ENCODE measurements at regions not wholly inside any gene's neighbourhood (a gene's known extent, or its start where the extent isn't known, plus 50 kb on each side); places are given as distances from the start of the nearest gene placed in this dataset.

- DNase-seq, result no peak
Measured at GRCh38 chr12:127182018-127182417, 1085.0 kb upstream of the TMEM132C start.

- no peak for DNase-seq
Measured at GRCh38 chr12:127189992-127190391, 1077.0 kb upstream of the TMEM132C start.

GRCh38 chr12:127191129-127191528 is 1075.8 kb upstream of the TMEM132C start:
- no peak for DNase-seq

DNA sequence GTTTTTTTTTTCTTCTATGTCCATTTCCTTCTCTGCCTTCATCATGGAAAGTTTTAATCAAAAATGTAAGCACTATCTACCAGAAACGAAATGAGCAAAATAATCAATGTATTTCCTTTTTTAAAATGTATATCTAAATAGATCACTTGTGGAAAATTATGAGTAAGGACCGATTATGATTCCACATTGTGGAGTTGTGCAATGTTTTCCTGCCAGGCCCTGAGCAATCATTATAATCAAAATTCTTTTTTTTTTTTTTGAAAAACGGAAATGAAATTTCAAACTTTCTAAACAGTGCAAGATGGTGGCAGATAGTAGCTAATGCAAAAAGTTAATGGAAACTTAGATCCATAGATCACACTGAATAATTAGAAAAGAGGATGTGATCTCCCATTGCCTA is 1074.6 kb upstream of the TMEM132C start:
- DNase-seq, result no peak

DNA sequence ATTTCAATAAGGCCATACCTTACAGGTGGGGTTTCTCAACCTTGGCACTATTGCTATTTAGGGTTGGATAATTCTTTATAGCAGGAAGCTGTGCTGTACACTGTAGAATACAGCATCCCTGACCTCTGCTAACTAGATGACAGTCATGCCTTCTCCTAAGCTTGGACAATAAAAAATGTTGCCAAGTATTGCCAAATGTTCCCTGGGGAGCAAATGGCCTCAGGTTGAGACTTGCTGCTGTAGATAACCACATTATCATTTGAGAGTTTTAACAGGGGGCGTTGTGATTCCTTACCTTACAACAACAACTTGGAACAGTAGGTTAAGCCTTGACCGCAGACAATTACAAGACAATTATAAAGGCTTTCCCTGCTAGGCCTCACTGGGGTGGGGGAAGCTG is 1073.6 kb upstream of the TMEM132C start:
- no peak for DNase-seq

DNA sequence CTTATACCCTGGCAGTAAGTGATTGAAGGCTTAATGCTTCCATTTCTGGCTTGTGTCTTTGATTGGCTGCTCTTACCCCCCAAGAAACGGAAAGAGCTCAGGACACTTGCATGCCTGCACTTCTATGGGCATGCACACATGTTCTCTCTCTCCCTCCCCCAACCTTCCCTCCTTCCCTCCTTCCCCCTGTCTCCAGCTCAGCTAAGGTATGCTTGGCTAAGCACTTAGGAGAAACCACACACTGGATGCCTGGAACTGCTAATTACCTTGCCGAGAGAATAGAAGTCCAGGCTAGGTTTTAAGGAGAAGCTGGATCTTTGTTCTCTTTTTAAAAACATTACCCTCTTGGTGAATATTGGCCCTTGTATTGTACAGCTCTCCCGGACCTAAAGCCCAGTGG is 1072.8 kb upstream of the TMEM132C start:
- DNase-seq, result no peak

- DNase-seq, result no peak
Measured at GRCh38 chr12:127205781-127206555, 1061.0 kb upstream of the TMEM132C start.

GRCh38 chr12:127209318-127209717 is 1057.7 kb upstream of the TMEM132C start:
- DNase-seq, result no peak

DNA sequence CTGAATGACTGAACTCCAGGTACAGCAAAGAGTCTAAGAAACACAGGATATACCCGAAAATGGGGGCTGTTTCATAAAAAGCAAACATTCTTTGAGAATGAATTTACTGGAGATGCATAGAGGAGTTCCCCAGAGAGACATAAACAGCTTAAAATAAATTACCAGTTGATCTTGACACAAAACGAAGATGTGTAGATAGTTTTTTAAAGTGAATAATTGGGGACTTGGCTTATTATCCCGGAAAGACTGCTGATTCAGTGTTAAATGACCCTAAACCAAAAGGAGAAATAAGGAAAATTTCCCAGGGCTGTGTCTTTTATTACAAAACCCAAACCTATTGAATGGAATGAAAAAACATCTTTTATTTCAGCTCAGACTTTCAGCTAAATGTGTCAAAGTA is 1052.8 kb upstream of the TMEM132C start:
- DNase-seq, result no peak

DNA sequence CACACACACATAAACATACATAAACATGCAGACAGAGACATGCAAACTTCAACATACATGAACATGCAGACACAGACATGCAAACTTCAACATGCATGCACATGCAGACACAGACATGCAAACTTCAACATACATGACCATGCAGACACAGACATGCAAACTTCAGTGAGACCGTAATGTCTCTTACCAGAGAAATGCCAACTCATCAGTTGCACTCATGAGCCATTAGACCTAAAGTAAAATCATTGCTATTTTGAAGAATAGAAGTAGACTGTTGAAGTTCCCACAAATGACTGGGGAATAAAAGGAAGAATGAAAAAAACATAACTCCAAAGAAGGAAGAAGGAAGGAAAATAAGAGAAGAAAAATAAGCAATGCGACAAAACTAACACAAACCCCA is 1044.0 kb upstream of the TMEM132C start:
- DNase-seq, result no peak

DNA sequence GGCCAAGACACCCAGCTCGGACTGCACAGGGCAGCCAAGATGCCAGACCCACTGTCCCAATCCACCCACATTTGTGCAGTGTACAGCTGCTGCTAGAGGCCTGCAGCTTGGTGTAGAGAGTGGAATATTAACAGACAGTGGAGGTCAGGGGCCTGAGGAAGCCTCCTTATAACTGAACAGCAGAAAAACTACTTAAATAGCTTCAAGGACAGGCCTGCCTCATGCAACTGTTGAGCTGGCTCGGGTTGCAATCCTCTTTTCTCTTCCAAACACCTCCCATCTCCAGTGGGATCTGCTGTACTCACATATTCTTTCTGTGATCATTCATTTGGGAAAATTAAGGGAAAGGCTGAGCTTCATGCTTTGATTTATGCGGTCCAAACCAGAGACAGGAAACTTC is 1043.2 kb upstream of the TMEM132C start:
- DNase-seq, result no peak

DNA sequence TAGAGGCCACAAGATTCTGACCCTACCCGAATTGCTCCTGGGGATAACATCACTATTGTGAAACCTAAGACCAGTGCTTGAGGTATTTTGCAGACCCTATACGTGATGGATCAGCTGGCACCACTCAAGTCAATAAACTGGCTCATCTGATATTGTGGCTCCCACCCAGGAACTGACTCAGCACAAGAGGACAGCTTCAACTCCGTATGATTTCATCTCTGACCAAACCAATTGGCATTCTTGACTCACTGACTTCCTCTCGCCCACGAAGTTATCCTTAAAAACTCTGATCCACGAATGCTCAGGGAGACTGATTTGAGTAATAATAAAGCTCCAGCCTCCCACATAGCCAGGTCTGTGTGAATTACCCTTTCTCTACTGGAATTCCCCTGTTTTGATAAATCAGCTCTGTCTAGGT is 1036.1 kb upstream of the TMEM132C start:
- DNase-seq, result no peak

DNA sequence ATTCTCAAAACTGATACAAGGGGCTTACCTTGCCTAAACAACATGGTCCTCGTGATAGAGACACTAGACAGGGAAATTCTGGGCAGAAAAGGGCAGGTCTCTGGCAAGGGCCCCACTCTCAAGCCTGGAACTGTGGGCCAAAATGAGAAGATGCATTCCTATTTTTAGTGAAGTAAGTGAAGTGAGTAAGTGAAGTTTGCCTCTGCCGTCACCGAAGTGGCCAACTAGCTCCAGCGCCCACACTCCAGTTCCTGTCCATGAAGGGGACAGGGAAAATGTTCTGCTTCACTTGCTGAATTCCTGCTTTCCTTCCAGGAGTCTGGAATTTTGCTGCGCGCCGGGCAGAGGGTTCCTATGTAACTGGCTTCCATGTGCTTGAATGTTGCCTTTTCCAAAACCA is 1035.6 kb upstream of the TMEM132C start:
- DNase-seq, result no peak

DNA sequence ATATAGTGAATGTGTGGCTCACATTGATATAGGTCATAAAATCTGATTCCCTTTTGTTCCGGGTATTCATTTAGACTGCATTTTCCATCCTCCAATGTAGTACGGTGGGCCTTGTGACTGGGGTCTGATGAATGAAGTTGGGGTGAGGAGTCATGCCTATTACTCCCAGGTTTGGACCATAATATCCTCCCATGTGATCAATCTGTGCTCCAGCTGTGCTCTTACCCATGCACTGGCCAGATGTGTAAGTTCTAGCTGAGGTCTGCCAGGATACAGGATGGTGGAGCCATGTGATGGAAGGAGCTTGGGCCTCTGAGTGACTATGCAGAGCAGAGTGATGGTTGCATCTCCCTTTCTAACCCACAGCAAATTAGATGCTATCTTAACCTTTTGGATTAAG is 1034.0 kb upstream of the TMEM132C start:
- DNase-seq, result no peak

DNA sequence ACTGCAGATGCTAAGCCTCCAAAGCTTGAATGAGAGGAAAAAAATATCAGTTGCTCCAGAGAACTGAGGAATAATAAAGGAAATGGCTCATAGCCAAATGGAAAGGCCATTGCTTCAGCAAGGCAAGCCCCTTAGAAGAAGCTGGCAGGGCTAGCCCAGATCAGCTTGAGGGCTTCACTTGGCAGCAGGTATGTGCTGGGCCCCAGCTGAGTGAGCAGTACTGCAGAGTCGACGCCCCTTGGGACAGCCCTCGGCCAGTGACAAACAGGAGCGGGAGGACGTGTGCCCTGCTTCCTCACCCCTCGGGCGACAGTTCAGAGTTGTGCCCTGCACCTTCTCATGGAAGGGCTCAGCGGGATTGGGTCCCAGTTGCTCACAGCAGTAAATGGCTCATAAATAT is 1031.2 kb upstream of the TMEM132C start:
- DNase-seq, result no peak

- DNase-seq, result no peak
Measured at GRCh38 chr12:127236491-127236890, 1030.5 kb upstream of the TMEM132C start.

DNA sequence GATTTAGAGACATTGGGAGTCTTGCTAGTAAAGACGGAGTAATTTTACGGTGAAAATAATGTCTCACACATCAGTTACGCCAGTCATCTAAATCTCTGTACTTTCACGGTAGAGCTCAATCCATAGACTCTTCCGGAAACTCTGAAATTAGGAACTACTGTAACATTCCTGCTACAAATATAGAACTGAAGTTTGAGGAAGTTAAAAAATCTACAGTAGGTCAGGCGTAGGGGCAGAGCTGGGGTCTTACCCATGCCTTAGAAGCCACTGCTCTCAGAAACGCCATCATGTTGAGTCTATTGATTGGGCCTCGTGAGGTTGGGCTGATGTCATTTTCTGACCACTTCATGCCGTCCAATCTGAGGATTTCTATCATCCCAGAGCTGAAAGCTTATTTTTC is 1029.8 kb upstream of the TMEM132C start:
- no peak for DNase-seq

- DNase-seq, result no peak
Measured at GRCh38 chr12:127238107-127238506, 1028.9 kb upstream of the TMEM132C start.

GRCh38 chr12:127239781-127240180 is 1027.2 kb upstream of the TMEM132C start:
- DNase-seq, result no peak

DNA sequence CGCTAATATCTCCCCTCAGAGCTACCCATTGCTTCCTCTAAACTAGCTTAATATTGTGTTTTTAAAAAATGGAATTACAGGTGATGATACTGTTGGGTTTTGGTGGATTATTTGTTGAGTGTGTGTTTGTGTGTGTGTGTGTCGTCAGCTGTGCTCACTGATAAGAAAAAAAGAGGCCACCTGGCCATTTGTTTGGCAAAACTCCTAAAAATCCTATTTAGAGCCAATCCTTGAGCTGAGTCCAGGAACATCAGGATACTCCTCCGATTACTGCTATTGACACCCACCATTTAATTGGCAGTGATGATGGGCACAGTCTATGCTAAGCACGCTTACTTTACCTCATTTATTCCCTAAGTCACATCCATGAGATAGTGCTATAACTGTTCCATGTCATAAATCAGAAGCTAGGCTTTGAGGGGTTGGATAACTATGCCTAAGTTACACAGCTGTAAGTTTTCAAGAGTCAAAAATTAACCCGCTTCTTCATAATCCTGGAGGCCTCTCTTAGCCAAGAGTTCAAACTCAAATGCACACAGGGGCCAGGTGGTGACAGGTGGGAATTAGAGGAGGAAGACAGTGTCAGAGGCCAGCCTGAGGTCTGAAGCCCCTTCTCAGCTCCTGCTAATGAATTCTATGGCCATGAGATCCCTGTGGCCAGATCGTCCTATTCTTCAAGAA is 1026.6 kb upstream of the TMEM132C start:
- no peak for DNase-seq

GRCh38 chr12:127241072-127241817 is 1025.7 kb upstream of the TMEM132C start:
- no peak for DNase-seq

DNA sequence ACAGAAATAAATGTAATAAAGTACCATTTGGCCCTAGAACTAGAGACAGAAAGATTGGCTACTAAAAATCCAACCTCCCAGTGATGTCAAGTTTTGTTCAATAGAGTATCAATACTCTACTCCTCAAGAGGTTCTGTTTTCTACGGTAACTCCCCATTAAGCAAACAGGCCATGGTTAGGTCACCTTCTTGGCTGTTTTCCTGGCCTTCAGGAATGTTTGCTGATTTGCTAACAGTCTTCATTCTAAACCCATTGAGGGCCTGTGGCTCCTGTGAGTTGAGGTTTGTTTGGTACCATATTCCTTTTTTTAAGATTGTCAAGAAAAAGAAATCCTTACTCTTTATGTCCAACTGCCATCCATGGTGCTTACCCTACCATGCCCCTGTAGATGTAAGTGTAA is 1022.0 kb upstream of the TMEM132C start:
- no peak for DNase-seq

- no peak for DNase-seq
Measured at GRCh38 chr12:127245437-127245836, 1021.5 kb upstream of the TMEM132C start.

DNA sequence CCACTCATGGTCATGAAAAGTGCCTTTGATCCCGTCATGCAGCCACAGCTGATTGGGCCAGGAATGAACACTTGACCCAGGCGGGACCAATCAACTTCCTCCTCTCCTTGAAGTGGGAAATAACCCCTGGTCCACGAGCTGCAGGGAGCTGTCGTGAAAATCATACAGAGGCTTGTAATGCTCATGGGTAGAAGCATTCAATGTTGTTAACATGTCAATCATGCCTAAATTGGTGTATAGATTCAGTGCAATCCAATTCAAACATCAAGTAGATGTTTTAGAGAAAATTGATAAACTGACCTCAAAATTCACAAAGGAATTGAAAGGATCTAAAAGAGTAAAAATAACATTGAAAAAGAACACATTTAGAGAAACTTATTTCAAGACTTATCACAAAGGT is 1019.0 kb upstream of the TMEM132C start:
- DNase-seq, result no peak

All from C1 segment of cervical spinal cord (tissue), 14 donors.